ENCODE measurements at regions not wholly inside any gene's neighbourhood (a gene's known extent, or its start where the extent isn't known, plus 50 kb on each side); places are given as distances from the start of the nearest gene placed in this dataset.

DNA sequence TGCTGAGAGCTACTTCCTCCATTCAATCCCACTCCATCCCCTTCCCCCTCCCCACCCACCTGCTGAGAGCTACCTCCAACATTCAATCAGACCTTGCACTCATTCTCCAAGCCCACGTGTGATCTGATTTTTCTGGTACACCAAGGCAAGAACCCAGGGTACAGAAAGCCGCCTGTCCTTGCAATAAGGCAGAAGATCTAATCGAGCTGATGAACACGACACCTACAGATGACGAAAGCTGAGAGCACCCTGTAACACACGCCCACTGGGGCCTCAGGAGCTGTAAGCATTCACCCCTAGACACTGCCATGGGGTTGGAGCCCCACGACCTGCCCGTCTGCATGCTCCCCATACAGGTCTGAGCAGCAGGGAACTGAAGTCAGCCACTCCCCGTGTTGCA lies 58.3 kb downstream of the TRIML1 start:
- Histone ChIP-seq H3K27ac (ENCODE audit: low read length) (no peak overlapping the region), H3K9ac (ENCODE audit: low read length) (no peak overlapping the region), H3K9me2 (replicated peaks; ENCODE audit: low read length) (no peaks in the 10 kb centered on the region), H3K9me3 (ENCODE audit: low read length) (no peaks in the 10 kb centered on the region), H3K4me3 (ENCODE audit: low read length) (no peak overlapping the region), H3K4me2 (ENCODE audit: low read length) (no peak overlapping the region), H4K20me1 (ENCODE audit: low read length) (no peaks in the 10 kb centered on the region), H3K36me3 (ENCODE audit: low read depth, low read length) (no peaks in the 10 kb centered on the region), H3K27me3 (ENCODE audit: low read length) (no peaks in the 10 kb centered on the region), H3K79me2 (ENCODE audit: low read length) (no peaks in the 10 kb centered on the region), H3F3A (ENCODE audit: low read length, unreplicated experiment) (no peaks in the 10 kb centered on the region), H3K4me1 (ENCODE audit: insufficient read depth, low read length) (no peaks in the 10 kb centered on the region), H2AFZ (ENCODE audit: low read length) (no peak overlapping the region)
- BruUV-seq (replicated peaks): no TSS peak
- POLR2A ChIA-PET (ENCODE audit: unreplicated experiment): no interaction called here
- no peak for DNase-seq
- TF ChIP-seq, protein P1, sequence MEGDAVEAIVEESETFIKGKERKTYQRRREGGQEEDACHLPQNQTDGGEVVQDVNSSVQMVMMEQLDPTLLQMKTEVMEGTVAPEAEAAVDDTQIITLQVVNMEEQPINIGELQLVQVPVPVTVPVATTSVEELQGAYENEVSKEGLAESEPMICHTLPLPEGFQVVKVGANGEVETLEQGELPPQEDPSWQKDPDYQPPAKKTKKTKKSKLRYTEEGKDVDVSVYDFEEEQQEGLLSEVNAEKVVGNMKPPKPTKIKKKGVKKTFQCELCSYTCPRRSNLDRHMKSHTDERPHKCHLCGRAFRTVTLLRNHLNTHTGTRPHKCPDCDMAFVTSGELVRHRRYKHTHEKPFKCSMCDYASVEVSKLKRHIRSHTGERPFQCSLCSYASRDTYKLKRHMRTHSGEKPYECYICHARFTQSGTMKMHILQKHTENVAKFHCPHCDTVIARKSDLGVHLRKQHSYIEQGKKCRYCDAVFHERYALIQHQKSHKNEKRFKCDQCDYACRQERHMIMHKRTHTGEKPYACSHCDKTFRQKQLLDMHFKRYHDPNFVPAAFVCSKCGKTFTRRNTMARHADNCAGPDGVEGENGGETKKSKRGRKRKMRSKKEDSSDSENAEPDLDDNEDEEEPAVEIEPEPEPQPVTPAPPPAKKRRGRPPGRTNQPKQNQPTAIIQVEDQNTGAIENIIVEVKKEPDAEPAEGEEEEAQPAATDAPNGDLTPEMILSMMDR (conservative IDR thresholded peaks at IDR 0.05; ENCODE audit: low read depth, low read length): no peak
- TF ChIP-seq EZH2phosphoT487 (IDR thresholded peaks at IDR 0.05; ENCODE audit: borderline replicate concordance, low read length): no peak
- no peak for TF ChIP-seq EZH2 (IDR thresholded peaks at IDR 0.05; ENCODE audit: low read length, unreplicated experiment)
- no peak for ATAC-seq
- intact Hi-C loops (cut with micrococcal nuclease): no loop called here
- CTCF ChIA-PET: no interaction called here

- DNase-seq (no peak), ATAC-seq (no peak)
- no peaks in the 10 kb centered on the region for H4K20me1 ChIP-seq (ENCODE audit: low read length)
- TF ChIP-seq, protein P1 (conservative IDR thresholded peaks at IDR 0.05; ENCODE audit: low read depth, low read length): no peak
- TF ChIP-seq EZH2phosphoT487 (IDR thresholded peaks at IDR 0.05; ENCODE audit: borderline replicate concordance, low read length) (no peak), EZH2 (IDR thresholded peaks at IDR 0.05; ENCODE audit: low read length, unreplicated experiment) (no peak)
- no peaks in the 10 kb centered on the region for H3F3A ChIP-seq (ENCODE audit: low read length, unreplicated experiment)
- H2AFZ ChIP-seq (ENCODE audit: low read length): no peak overlapping the region
- no peaks in the 10 kb centered on the region for H3K9me3 ChIP-seq (ENCODE audit: low read length)
- ChIA-PET POLR2A (ENCODE audit: unreplicated experiment) (no interaction called here), CTCF (no interaction called here)
- H3K4me1 ChIP-seq (ENCODE audit: insufficient read depth, low read length): no peaks in the 10 kb centered on the region
- intact Hi-C loops (cut with micrococcal nuclease): no loop called here
- H3K4me2 ChIP-seq (ENCODE audit: low read length): no peak overlapping the region
- BruUV-seq (replicated peaks): no TSS peak
- H3K79me2 ChIP-seq (ENCODE audit: low read length): no peaks in the 10 kb centered on the region
- no peak overlapping the region for H3K27ac ChIP-seq (ENCODE audit: low read length)
- no peaks in the 10 kb centered on the region for H3K9me2 ChIP-seq (replicated peaks; ENCODE audit: low read length)
- H3K36me3 ChIP-seq (ENCODE audit: low read depth, low read length): no peaks in the 10 kb centered on the region
- H3K4me3 ChIP-seq (ENCODE audit: low read length): no peak overlapping the region
- no peaks in the 10 kb centered on the region for H3K27me3 ChIP-seq (ENCODE audit: low read length)
- no peak overlapping the region for H3K9ac ChIP-seq (ENCODE audit: low read length)
Measured at GRCh38 chr4:188198982-188199792, 59.9 kb downstream of the TRIML1 start.

DNA sequence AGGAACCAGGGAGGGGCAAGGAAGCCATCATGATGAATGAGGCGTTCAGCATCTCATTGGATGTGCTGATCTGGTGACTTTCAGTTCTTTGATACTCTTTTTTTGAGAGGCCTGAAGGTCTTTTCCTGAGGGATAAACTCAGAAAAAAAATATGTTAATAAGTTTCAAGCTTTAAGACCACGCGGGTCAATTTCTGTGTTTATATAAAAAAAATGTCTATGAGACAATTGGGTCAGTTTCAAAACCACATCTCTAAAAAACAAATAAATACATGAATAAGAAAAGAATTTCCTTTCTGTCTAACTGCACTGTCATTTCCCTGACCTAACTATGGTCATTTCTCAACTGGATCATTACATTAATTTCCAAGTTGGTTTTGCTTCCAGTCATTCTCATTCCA lies 62.6 kb downstream of the TRIML1 start:
- no peaks in the 10 kb centered on the region for H3K9me3 ChIP-seq (ENCODE audit: low read length)
- H3K27ac ChIP-seq (ENCODE audit: low read length): no peak overlapping the region
- no peaks in the 10 kb centered on the region for H3F3A ChIP-seq (ENCODE audit: low read length, unreplicated experiment)
- H3K9me2 ChIP-seq (replicated peaks; ENCODE audit: low read length): no peaks in the 10 kb centered on the region
- no peaks in the 10 kb centered on the region for H4K20me1 ChIP-seq (ENCODE audit: low read length)
- POLR2A ChIA-PET (ENCODE audit: unreplicated experiment): no interaction called here
- no peak overlapping the region for H3K4me3 ChIP-seq (ENCODE audit: low read length)
- no peaks in the 10 kb centered on the region for H3K4me1 ChIP-seq (ENCODE audit: insufficient read depth, low read length)
- CTCF ChIA-PET: no interaction called here
- intact Hi-C loops (cut with micrococcal nuclease): no loop called here
- H3K9ac ChIP-seq (ENCODE audit: low read length): no peak overlapping the region
- no peak overlapping the region for H2AFZ ChIP-seq (ENCODE audit: low read length)
- TF ChIP-seq EZH2phosphoT487 (IDR thresholded peaks at IDR 0.05; ENCODE audit: borderline replicate concordance, low read length) (no peak), EZH2 (IDR thresholded peaks at IDR 0.05; ENCODE audit: low read length, unreplicated experiment) (no peak)
- TF ChIP-seq, protein P1 (conservative IDR thresholded peaks at IDR 0.05; ENCODE audit: low read depth, low read length): no peak
- no peaks in the 10 kb centered on the region for H3K27me3 ChIP-seq (ENCODE audit: low read length)
- no peak overlapping the region for H3K4me2 ChIP-seq (ENCODE audit: low read length)
- no TSS peak for BruUV-seq (replicated peaks)
- DNase-seq: no peak
- no peaks in the 10 kb centered on the region for H3K79me2 ChIP-seq (ENCODE audit: low read length)
- ATAC-seq: no peak
- H3K36me3 ChIP-seq (ENCODE audit: low read depth, low read length): no peaks in the 10 kb centered on the region

Data from PC-3 (cell line).